ENCODE measurements at regions not wholly inside any gene's neighbourhood (a gene's known extent, or its start where the extent isn't known, plus 50 kb on each side); places are given as distances from the start of the nearest gene placed in this dataset.
A peak's percentile ranks its signal among the peaks of the same experiment; 100 is the strongest.

- no peak overlapping the region for H3K4me3 ChIP-seq
- no peaks in the 10 kb centered on the region for H3K27me3 ChIP-seq
- H3K9ac ChIP-seq = no peak overlapping the region
- H3K4me2 ChIP-seq = no peak overlapping the region
- no peaks in the 10 kb centered on the region for H3K4me1 ChIP-seq
- H3K9me3 ChIP-seq (replicated peaks in 1 of 11) = peaks cover 8 to 31% (median 14%) of the 10 kb centered on the region in 11 experiments; a peak in 16 of 22 replicates
- no peak for TF ChIP-seq Cebpa-rat (IDR thresholded peaks at IDR 0.05)
- no peak overlapping the region for H3K27ac ChIP-seq
- H4K20me1 ChIP-seq = no peaks in the 10 kb centered on the region
- H3K36me3 ChIP-seq = no peaks in the 10 kb centered on the region
Observed at GRCh38 chr9:88641456-88642240, 106.7 kb downstream of the NXNL2 start.

GRCh38 chr9:88642336-88642735 lies 107.4 kb downstream of the NXNL2 start:
- Histone ChIP-seq H4K20me1 (no peaks in the 10 kb centered on the region), H3K36me3 (no peaks in the 10 kb centered on the region), H3K9me3 (replicated peaks in 1 of 11) (peaks cover 5 to 26% (median 12%) of the 10 kb centered on the region in 11 experiments; a peak in 15 of 22 replicates), H3K4me2 (no peak overlapping the region), H3K27me3 (no peaks in the 10 kb centered on the region), H3K9ac (no peak overlapping the region), H3K27ac (no peak overlapping the region), H3K4me3 (no peak overlapping the region), H3K4me1 (no peaks in the 10 kb centered on the region)
- no peak for TF ChIP-seq Cebpa-rat (IDR thresholded peaks at IDR 0.05)

GRCh38 chr9:88643931-88644330 lies 109.0 kb downstream of the NXNL2 start:
- H3K4me2 ChIP-seq = no peak overlapping the region
- H3K4me1 ChIP-seq = no peaks in the 10 kb centered on the region
- H3K27ac ChIP-seq = no peak overlapping the region
- H3K9me3 ChIP-seq (replicated peaks in 1 of 11) = peaks cover 6 to 18% (median 13%) of the 10 kb centered on the region in 11 experiments; a peak in 19 of 22 replicates
- H3K27me3 ChIP-seq = no peaks in the 10 kb centered on the region
- no peak for TF ChIP-seq Cebpa-rat (IDR thresholded peaks at IDR 0.05)
- H3K4me3 ChIP-seq = no peak overlapping the region
- no peaks in the 10 kb centered on the region for H4K20me1 ChIP-seq
- H3K9ac ChIP-seq = no peak overlapping the region
- no peaks in the 10 kb centered on the region for H3K36me3 ChIP-seq

GRCh38 chr9:88645172-88645878 lies 110.3 kb downstream of the NXNL2 start:
- no peak overlapping the region for H3K27ac ChIP-seq
- no peak for TF ChIP-seq Cebpa-rat (IDR thresholded peaks at IDR 0.05)
- no peak overlapping the region for H3K9ac ChIP-seq
- H3K4me2 ChIP-seq = no peak overlapping the region
- H3K4me3 ChIP-seq = no peak overlapping the region
- H3K27me3 ChIP-seq = no peaks in the 10 kb centered on the region
- no peaks in the 10 kb centered on the region for H3K4me1 ChIP-seq
- H4K20me1 ChIP-seq = no peaks in the 10 kb centered on the region
- H3K9me3 ChIP-seq (replicated peaks in 1 of 11) = peaks cover 10 to 22% (median 17%) of the 10 kb centered on the region in 11 experiments; a peak in 19 of 22 replicates
- H3K36me3 ChIP-seq = no peaks in the 10 kb centered on the region

GRCh38 chr9:88645879-88646199 lies 110.9 kb downstream of the NXNL2 start:
- Histone ChIP-seq H3K4me3 (no peak overlapping the region), H3K9ac (no peak overlapping the region), H3K27me3 (no peaks in the 10 kb centered on the region), H3K4me1 (no peaks in the 10 kb centered on the region), H3K4me2 (no peak overlapping the region), H3K36me3 (no peaks in the 10 kb centered on the region), H3K27ac (no peak overlapping the region), H4K20me1 (no peaks in the 10 kb centered on the region), H3K9me3 (replicated peaks in 1 of 11) (peaks cover 10 to 22% (median 17%) of the 10 kb centered on the region in 11 experiments; a peak in 19 of 22 replicates)
- TF ChIP-seq Cebpa-rat (IDR thresholded peaks at IDR 0.05) = no peak

GRCh38 chr9:88646539-88647300 lies 111.7 kb downstream of the NXNL2 start:
- H3K4me2 ChIP-seq = no peak overlapping the region
- no peaks in the 10 kb centered on the region for H4K20me1 ChIP-seq
- no peak overlapping the region for H3K27ac ChIP-seq
- no peak overlapping the region for H3K4me3 ChIP-seq
- peaks cover 10 to 21% (median 15%) of the 10 kb centered on the region in 11 experiments; a peak in 19 of 22 replicates for H3K9me3 ChIP-seq (replicated peaks in 1 of 11)
- no peaks in the 10 kb centered on the region for H3K36me3 ChIP-seq
- no peak overlapping the region for H3K9ac ChIP-seq
- no peak for TF ChIP-seq Cebpa-rat (IDR thresholded peaks at IDR 0.05)
- 0 out of 20 replicates have a peak, but pooled peaks cover 0 to 1% (median 0%) of the 10 kb centered on the region in 10 experiments for H3K4me1 ChIP-seq
- no peaks in the 10 kb centered on the region for H3K27me3 ChIP-seq

GRCh38 chr9:88651682-88652633 lies 117.0 kb downstream of the NXNL2 start:
- Histone ChIP-seq H3K9me3 (replicated peaks in 1 of 11) (peaks cover 5 to 17% (median 7%) of the 10 kb centered on the region in 11 experiments; a peak in 16 of 22 replicates), H3K4me2 (peak overlapping the region in 3 of 11 experiments; percentile 6 to 38 (median 23); a peak in 5 of 22 replicates), H3K36me3 (no peaks in the 10 kb centered on the region), H3K4me1 (peaks cover 0 to 11% (median 0%) of the 10 kb centered on the region in 10 experiments; a peak in 2 of 20 replicates), H3K27ac (no peak overlapping the region), H3K4me3 (no peak overlapping the region), H3K9ac (no peak overlapping the region), H3K27me3 (no peaks in the 10 kb centered on the region), H4K20me1 (no peaks in the 10 kb centered on the region)
- 0 out of 22 replicates have a peak, but pooled peaks of 1 of the 11 experiments have one; percentile 20 for TF ChIP-seq Cebpa-rat (IDR thresholded peaks at IDR 0.05)

GRCh38 chr9:88652876-88653275 lies 117.9 kb downstream of the NXNL2 start:
- H3K4me2 ChIP-seq = no peak overlapping the region

More at GRCh38 chr9:88652876-88653275, 117.9 kb downstream of the NXNL2 start:
- Histone ChIP-seq H3K9ac (no peak overlapping the region), H3K9me3 (replicated peaks in 1 of 11) (peaks cover 5 to 17% (median 7%) of the 10 kb centered on the region in 11 experiments; a peak in 16 of 22 replicates), H3K4me1 (peaks cover 0 to 11% (median 0%) of the 10 kb centered on the region in 10 experiments; a peak in 2 of 20 replicates), H3K4me3 (no peak overlapping the region), H3K27me3 (no peaks in the 10 kb centered on the region), H3K36me3 (no peaks in the 10 kb centered on the region), H4K20me1 (no peaks in the 10 kb centered on the region), H3K27ac (no peak overlapping the region)
- no peak for TF ChIP-seq Cebpa-rat (IDR thresholded peaks at IDR 0.05)
